ENCODE measurements at regions not wholly inside any gene's neighbourhood (a gene's known extent, or its start where the extent isn't known, plus 50 kb on each side); places are given as distances from the start of the nearest gene placed in this dataset.

GRCh38 chr21:23930565-23930964, 1676.7 kb downstream of the MRPL39 start:
- TF ChIP-seq CTCF (IDR thresholded peaks at IDR 0.05), result no peak
- TF ChIP-seq POLR2A (IDR thresholded peaks at IDR 0.05), result no peak
- TF ChIP-seq POLR2AphosphoS5 (IDR thresholded peaks at IDR 0.05; ENCODE audit: insufficient read depth in 1 of 2, low read depth in 1 of 2), result no peak

Measured in vagina (tissue), 2 donors.